Neural cell (in vitro differentiated cells): ENCODE measurements at regions not wholly inside any gene's neighbourhood (a gene's known extent, or its start where the extent isn't known, plus 50 kb on each side); places are given as distances from the start of the nearest gene placed in this dataset.

Experiments
- H2AFZ ChIP-seq: fragments of 200-600, 300-800 bp; sonication (generic), shearing (Covaris generic); 2 replicates; pipeline ENCODE4 v1.6.0; 2014; ENCODE audit warnings: low read depth, mild to moderate bottlenecking, antibody characterized with exemption, low read length, moderate library complexity
- H3F3A ChIP-seq: fragments of 200-600 bp; shearing (Covaris generic); 2 replicates; pipeline ENCODE4 v1.6.1; 2016; ENCODE audit warnings: mild to moderate bottlenecking, moderate library complexity, mixed read lengths, antibody characterized with exemption, low read length; ENCODE audit not compliant: insufficient read depth, poor library complexity, severe bottlenecking
- H3K27ac ChIP-seq: fragments of 200-600, 300-800 bp; sonication (generic), shearing (Covaris generic); 2 replicates; pipeline ENCODE4 v1.5.1; 2014; ENCODE audit warnings: mild to moderate bottlenecking, low read length, moderate library complexity
- H3K27me3 ChIP-seq: fragments of 300-800, 200-600 bp; sonication (generic), shearing (Covaris generic); 2 replicates; pipeline ENCODE4 v1.6.0; 2014; ENCODE audit warnings: mild to moderate bottlenecking, low read depth, low read length, moderate library complexity; ENCODE audit not compliant: insufficient read depth
- H3K36me3 ChIP-seq: fragments of 300-800, 200-600 bp; sonication (generic), shearing (Covaris generic); 2 replicates; pipeline ENCODE4 v1.5.1; 2014; ENCODE audit warnings: mild to moderate bottlenecking, antibody characterized with exemption, low read length, moderate library complexity; ENCODE audit not compliant: insufficient read depth
- H3K4me2 ChIP-seq: fragments of 300-800, 200-600 bp; sonication (generic), shearing (Covaris generic); 2 replicates; pipeline ENCODE4 v1.6.0; 2014; ENCODE audit warnings: mild to moderate bottlenecking, low read length
- H3K4me3 ChIP-seq: fragments of 300-800, 200-600 bp; sonication (generic), shearing (Covaris generic); 2 replicates; pipeline ENCODE4 v1.5.1; 2014; ENCODE audit warnings: mild to moderate bottlenecking, low read length, moderate library complexity
- H3K79me2 ChIP-seq: fragments of 200-600 bp; shearing (Covaris generic); replicated peaks from 2 replicates; pipeline ENCODE4 v1.6.0; 2014; ENCODE audit warnings: mild to moderate bottlenecking, low read length, moderate library complexity; ENCODE audit not compliant: insufficient read depth
- H3K9ac ChIP-seq: fragments of 300-800, 200-600 bp; sonication (generic), shearing (Covaris generic); 2 replicates; pipeline ENCODE4 v1.6.1; 2016; ENCODE audit warnings: mild to moderate bottlenecking, low read length, mixed read lengths
- H3K9me2 ChIP-seq: fragments of 200-600 bp; shearing (Covaris generic); 2 replicates; pipeline ENCODE4 v1.6.1; 2016; ENCODE audit warnings: mild to moderate bottlenecking, low read length, mixed read lengths; ENCODE audit not compliant: insufficient read depth
- H3K9me3 ChIP-seq: fragments of 200-600, 300-800 bp; sonication (generic), shearing (Covaris generic); 2 replicates; pipeline ENCODE4 v1.6.1; 2016; ENCODE audit warnings: mild to moderate bottlenecking, mixed run types, low read length, moderate library complexity, mixed read lengths
- H4K20me1 ChIP-seq: fragments of 200-600 bp; shearing (Covaris generic); 2 replicates; pipeline ENCODE4 v1.6.1; 2016; ENCODE audit warnings: mild to moderate bottlenecking, mixed run types; ENCODE audit not compliant: insufficient read depth
- CTCF ChIP-seq: fragments of 450-650 bp; IDR thresholded peaks from 2 replicates; pipeline ENCODE4 v1.5.1; 2014; ENCODE audit warnings: antibody characterized with exemption, mild to moderate bottlenecking, moderate library complexity; ENCODE audit not compliant: poor library complexity, severe bottlenecking
- EP300 ChIP-seq: fragments of 450-650 bp; conservative IDR thresholded peaks from 2 replicates; pipeline ENCODE4 v1.6.1; 2014; ENCODE audit warnings: antibody characterized with exemption, mild to moderate bottlenecking, moderate library complexity; ENCODE audit not compliant: poor library complexity, severe bottlenecking
- EZH2 ChIP-seq: fragments of 200-600, 300-800 bp; shearing (Covaris generic), sonication (generic); IDR thresholded peaks from 2 replicates; pipeline ENCODE4 v1.6.1; 2014; ENCODE audit warnings: antibody characterized with exemption, low read length, borderline replicate concordance, mild to moderate bottlenecking; ENCODE audit not compliant: insufficient read depth, poor library complexity, severe bottlenecking
- MXI1 ChIP-seq: fragments of 450-650 bp; conservative IDR thresholded peaks from 2 replicates; pipeline ENCODE4 v1.6.1; 2014; ENCODE audit warnings: antibody characterized with exemption, mild to moderate bottlenecking; ENCODE audit not compliant: poor library complexity, severe bottlenecking
- POLR2AphosphoS5 ChIP-seq: IDR thresholded peaks from 2 replicates; pipeline ENCODE4 v1.6.1; 2012
- RAD21 ChIP-seq: fragments of 450-650 bp; conservative IDR thresholded peaks from 2 replicates; pipeline ENCODE4 v1.6.1; 2014; ENCODE audit warnings: antibody characterized with exemption, mild to moderate bottlenecking, moderate library complexity
- REST ChIP-seq: IDR thresholded peaks from 2 replicates; pipeline ENCODE4 v1.6.1; 2012; ENCODE audit warnings: borderline replicate concordance
- SMC3 ChIP-seq: fragments of 450-650 bp; conservative IDR thresholded peaks from 2 replicates; pipeline ENCODE4 v1.6.1; 2014; ENCODE audit warnings: antibody characterized with exemption, mild to moderate bottlenecking, moderate library complexity; ENCODE audit not compliant: poor library complexity
- TAF1 ChIP-seq: IDR thresholded peaks from 2 replicates; pipeline ENCODE4 v1.6.1; 2012; ENCODE audit warnings: low read depth

- H3K9me2 ChIP-seq, result no peaks in the 10 kb centered on the region
- H3K36me3 ChIP-seq, result no peaks in the 10 kb centered on the region
- no peak overlapping the region for H3K4me2 ChIP-seq
- no peak overlapping the region for H3K27ac ChIP-seq
- TF ChIP-seq EZH2, result no peak
- TF ChIP-seq CTCF, result no peak
- TF ChIP-seq EP300, result no peak
- TF ChIP-seq TAF1, result no peak
- no peak for TF ChIP-seq POLR2AphosphoS5
- TF ChIP-seq REST, result no peak
- no peak for TF ChIP-seq RAD21
- TF ChIP-seq MXI1, result no peak
- no peak for TF ChIP-seq SMC3
- no peaks in the 10 kb centered on the region for H3K9me3 ChIP-seq
- H2AFZ ChIP-seq, result no peak overlapping the region
- H3K79me2 ChIP-seq, result no peaks in the 10 kb centered on the region
- no peaks in the 10 kb centered on the region for H3K27me3 ChIP-seq
- H3K9ac ChIP-seq, result no peak overlapping the region
- no peak overlapping the region for H3K4me3 ChIP-seq
- H3F3A ChIP-seq, result no peaks in the 10 kb centered on the region
- H4K20me1 ChIP-seq, result no peaks in the 10 kb centered on the region
These were observed 1581.3 kb downstream of the EFNB2 start for GRCh38 chr13:104954210-104954609.

GRCh38 chr13:104953588-104953987 lies 1581.9 kb downstream of the EFNB2 start:
- TF ChIP-seq RAD21 (no peak), MXI1 (no peak), TAF1 (no peak)
- H3K4me3 ChIP-seq, result no peak overlapping the region

More at GRCh38 chr13:104953588-104953987, 1581.9 kb downstream of the EFNB2 start:
- Histone ChIP-seq H3K27me3 (no peaks in the 10 kb centered on the region), H3F3A (no peaks in the 10 kb centered on the region), H3K27ac (no peak overlapping the region), H3K9me3 (no peaks in the 10 kb centered on the region), H3K4me2 (no peak overlapping the region), H2AFZ (no peak overlapping the region), H3K9ac (no peak overlapping the region), H3K9me2 (no peaks in the 10 kb centered on the region), H3K36me3 (no peaks in the 10 kb centered on the region), H3K79me2 (no peaks in the 10 kb centered on the region), H4K20me1 (no peaks in the 10 kb centered on the region)
